ENCODE measurements at regions not wholly inside any gene's neighbourhood (a gene's known extent, or its start where the extent isn't known, plus 50 kb on each side); places are given as distances from the start of the nearest gene placed in this dataset.

DNA sequence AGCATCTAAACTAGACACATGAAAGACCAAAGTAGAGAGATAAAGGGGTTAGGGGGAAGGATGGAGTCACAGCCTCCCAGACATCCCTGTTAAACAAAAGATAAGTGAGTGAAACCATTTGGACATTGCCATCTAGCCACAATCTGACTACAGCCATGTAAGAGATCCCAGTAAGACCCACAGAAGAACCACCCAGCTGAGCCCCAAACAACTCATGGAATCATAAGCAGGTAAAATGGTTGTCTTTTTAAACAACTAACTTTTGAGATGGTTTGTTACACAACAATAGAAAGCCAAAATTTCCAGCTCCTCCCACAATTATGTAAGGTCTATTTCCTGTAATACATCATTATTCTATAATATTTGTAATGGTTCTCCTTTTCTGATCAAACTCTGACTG lies 437.5 kb downstream of the IGSF11 start:
- TF ChIP-seq POLR2A (IDR thresholded peaks at IDR 0.05; ENCODE audit: low read length) (no peak), GATA1 (IDR thresholded peaks at IDR 0.05; ENCODE audit: low read depth, low read length) (no peak)
